ENCODE measurements at regions not wholly inside any gene's neighbourhood (a gene's known extent, or its start where the extent isn't known, plus 50 kb on each side); places are given as distances from the start of the nearest gene placed in this dataset.

DNA sequence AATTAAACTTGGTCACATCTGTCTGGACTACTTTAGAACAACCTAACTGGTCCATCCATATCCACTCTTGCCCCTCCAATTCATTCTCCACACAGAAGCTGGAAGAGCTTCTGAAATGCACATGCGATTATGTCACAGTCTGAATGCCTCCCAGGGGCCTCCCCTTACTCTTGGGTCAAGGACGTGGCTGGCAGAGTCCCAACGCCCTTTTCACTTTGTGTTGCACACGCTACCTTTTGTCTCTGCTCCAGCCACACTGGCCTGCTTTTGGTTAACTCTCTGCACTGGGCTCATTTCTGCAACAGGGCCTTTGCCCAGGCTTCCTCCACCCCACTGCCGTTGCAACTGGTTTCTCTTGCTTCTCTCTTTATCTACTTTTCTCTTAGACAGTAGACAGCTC lies 245.2 kb downstream of the IL20RB start:
- TF ChIP-seq CTCF (IDR thresholded peaks at IDR 0.05 in 8 of 11, conservative IDR thresholded peaks at IDR 0.05 in 3 of 11) (no peak), POLR2A (IDR thresholded peaks at IDR 0.05) (no peak)
